NCI-H2227 (cell line): ENCODE measurements at regions not wholly inside any gene's neighbourhood (a gene's known extent, or its start where the extent isn't known, plus 50 kb on each side); places are given as distances from the start of the nearest gene placed in this dataset.

Source experiments
- DNase-seq: peaks from one replicate; lab custom pipeline; 2025; ENCODE audit not compliant: unreplicated experiment; lab: John Stamatoyannopoulos, UW

DNA sequence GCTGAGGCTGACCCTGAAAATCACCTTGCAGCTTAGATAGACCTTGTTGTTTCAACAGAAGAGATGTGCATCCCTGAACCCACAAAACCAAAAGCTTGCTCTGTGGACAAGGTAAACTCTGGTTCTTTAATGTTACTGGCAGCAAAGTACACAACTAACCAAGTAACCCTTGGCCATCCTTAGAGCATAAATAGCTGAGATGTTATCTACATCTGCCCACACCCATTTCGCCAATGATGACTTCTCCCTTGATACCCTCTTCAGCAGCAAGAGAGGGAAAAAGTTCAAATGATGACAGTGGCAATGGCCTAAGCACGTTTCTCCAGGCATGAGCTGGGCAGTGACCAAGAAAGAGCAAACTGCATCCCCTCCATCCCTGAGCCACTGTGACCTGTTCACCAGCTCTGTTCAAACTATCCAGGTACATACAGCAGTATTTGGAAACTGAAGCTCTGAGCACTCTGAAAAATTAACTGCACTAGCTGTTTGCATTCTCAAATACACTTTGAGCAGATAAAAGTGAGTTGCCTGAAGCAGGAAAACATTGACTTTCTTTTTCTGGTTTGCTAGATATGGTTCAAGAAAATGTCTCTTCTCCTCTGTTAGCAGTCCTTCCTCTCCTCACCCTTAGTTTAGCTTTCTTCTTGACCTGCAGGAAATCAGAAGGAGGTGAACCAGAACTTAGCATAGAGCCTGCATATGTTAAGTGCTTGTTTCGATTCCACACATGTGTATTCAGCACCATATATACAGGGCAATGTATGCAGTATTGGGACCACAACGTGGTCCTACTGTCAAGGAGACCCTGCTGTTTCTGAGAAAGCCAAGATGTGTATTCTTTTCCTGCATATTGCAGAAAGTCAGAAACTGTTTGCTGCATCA, 231.7 kb downstream of the FOXO1 start:
- no peak for DNase-seq

DNA sequence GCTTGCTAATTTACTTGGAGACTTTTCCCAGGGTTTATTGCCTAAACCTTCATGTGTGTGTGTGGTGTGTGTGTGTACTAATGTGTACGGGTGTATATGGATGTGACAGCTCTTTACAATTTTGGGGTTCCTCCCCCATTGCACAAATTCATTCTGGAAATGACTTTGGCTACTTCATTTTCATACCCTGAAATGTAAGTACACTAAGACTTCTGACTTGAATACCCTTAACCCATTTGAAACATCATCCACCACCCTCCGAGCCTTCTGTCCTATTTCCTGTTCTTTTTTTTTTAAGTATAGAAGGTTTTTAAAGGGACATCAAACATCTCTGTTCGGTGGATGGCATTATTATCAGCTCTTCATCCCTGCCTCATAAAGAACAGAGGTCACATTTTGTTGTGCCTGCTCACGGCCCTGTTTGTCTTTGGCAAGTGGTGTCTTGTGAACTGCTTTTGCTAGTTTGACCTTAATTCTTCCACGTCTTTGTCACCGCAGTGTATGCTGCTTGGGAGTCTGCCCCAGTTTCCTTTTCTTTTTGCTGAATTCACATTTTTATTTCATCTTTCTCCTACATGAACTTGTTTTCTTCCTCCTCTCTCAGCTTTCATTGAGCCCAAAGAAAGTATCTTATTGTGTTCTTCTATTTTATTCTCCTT, 228.3 kb downstream of the FOXO1 start:
- no peak for DNase-seq

DNA sequence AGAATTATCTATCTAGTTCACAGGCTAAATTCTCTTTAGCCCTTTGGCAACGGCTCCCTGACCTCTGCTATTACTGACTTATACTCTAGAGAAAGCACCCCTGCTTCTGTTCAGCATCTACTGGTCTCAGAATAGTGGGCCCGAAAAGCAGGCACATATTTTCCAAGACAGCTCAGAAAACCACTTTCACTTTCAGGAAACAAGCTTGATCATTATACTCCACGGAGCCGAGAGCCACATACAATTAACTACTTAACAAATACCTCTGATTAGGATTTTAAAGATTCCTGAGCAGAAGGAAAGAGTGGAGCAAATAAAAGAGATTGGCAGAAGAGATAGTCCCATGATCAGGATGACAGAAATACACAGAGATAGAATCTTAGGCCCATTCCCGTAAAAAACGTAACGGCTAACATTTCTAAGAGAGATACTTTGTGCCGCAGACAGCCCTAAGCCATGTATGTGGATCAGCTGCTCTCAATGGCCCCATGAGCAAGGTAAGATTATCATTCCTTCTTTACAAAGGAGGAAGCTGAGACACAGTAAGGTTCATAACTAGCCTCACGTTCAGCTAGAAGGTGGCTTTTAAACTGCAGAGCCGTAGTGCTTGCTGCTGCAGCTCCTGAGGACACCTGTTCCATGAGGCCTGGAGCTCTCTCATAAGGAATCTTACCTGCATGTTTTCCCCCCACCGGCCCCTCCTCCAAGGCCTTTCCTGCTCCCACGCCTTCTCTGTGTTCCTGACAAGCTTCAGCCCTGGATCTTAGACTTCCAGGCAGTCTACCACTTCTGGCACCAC, 227.2 kb downstream of the FOXO1 start:
- no peak for DNase-seq

DNA sequence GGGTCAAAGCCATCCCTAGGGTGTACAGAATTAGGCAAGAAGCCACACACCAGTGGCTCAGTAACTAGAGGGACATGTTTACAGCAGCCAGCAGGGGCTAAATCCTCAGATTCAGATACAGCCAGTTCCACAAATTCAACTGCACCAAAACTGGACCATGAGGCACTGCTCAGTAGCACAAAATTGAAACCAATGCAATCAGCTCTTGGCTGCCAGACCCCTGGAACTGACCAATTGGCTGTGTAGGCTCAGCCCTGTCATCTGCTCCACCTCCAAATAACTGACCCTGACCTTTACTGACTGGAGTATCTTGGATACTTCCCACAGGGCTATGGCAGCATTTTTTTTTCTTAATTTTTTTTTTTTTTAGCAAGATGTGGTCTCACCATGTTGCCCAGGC, 226.5 kb downstream of the FOXO1 start:
- no peak for DNase-seq

DNA sequence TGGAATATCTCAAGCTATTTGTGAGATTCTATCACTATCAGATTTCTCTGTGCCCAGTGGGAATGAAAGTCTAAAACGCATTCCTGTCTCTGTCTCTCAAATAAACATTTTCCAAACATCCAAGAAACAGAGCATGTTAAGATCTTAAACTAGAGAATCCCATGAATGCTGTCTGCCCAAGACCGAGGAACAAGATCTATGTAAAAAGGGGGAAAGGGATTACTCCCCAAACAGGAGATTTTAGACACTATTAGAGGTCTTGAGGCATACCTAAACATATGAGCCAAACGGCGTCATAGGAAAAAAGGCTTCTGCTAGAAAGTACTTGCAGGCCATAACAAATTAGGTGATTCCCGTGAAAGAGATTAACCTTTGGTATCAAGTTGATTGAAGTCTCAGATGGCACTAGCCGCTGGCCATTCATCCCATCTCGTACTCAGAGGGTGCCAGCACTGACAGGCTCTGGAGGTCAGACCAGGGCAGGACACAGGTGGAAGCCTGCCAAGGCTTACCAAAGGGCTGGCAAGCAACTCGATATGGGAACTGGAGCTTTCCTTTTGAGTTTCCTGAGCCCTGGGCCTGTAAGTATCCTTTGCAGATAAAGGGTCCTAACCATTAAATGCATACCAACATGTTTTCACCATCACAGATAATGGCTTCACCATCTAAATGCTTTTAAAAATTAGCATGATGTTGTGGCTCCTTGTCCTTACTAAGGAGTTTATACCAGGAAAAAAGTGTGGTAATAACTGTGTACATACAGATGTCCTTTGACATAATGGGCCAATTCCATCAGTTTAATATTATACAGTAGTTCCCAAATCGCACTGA, 225.2 kb downstream of the FOXO1 start:
- DNase-seq = no peak

DNA sequence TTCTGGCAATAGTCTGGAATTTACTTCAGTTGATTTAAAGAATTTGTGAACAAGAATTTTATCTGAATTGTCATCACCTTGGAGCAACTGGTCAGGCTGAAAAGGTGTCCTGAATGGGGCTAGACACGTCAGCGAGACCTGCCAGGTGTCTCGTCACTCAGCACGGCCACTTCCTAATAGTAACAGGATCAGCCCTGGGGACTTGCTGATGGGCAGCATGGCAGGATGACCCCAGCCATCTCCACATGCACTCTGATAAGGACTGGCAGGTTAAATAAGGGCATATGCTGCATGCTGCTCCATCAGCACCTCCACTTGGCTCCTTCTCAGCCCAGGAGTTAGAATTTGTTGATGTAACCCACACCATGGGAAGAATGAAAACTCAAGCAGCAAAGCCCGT, 224.2 kb downstream of the FOXO1 start:
- DNase-seq = no peak

DNA sequence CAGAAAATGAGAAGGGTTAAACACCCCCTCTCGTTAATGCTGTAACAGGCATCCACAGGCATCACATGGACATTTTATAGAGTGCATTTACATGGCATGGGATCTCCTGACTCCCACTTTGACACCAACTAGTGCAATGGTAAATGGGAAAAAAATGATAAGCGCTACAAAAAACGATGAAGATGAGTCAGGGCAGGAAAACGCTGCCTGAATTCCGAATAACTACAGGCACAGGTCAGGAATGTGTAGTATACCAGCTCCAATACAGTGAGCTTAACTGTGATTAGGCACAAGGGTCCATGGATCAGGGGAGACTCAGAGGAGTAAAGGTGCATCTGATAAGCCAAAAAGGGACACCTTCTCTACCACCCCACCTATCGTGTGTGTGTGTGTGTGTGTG, 223.6 kb downstream of the FOXO1 start:
- no peak for DNase-seq

DNA sequence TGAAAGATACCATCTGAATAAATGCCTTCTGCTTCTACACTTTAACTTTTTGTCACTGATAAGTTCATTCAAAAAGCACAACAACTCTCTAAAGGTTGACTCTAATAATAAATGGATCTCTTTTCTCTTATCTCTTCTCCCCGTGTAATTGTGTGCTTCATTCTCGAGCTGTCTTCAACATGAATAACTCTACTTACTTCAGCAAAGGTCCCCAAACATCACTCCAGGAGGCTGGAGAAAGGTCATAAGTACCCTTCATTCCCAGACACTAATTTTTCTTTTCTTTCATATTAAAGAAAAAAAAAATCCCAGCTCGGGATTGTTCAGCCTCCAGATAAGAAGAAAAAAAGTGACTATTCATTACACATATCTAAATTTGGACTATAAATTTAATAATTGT, 222.2 kb downstream of the FOXO1 start:
- DNase-seq = no peak

DNA sequence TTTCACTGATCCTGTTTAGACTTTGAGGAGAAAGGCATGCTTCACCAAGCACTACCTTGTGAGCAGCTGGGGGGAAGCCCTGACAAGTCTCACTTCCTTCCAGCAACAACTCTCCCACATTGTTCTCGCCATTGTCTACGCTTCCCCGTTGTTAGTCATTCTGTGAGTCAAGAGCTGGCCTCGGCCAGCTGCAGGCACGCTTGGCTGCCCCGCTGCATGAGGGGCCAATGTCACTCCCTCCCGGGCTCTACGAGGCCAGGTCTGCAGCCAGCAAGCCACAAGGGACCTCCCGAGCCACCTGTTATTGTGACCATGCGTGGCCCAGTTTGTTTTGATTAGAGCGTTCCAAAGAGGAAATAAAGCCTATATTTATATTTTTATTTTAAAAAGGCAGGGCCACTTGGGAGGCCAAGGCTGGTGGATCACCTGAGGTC, 220.9 kb downstream of the FOXO1 start:
- DNase-seq = no peak

DNA sequence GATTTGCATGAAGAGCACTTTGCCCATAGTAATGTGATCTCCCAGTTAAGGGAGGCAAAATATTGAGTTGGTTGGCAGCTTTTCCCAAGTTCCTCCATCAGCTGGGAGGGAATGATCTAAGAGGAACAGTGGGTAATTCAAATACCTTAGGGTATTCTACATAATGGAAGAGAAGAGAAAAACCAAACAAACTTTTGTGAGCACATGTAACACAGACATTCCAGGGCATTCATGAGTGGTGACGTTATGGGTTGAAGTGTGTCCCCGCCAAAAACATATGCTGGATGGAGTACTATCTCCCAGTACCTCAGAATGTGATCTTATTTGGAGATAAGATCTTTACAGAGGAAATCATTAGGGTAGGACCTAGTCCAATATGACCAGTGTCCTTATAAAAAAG, 220.1 kb downstream of the FOXO1 start:
- DNase-seq = no peak

DNA sequence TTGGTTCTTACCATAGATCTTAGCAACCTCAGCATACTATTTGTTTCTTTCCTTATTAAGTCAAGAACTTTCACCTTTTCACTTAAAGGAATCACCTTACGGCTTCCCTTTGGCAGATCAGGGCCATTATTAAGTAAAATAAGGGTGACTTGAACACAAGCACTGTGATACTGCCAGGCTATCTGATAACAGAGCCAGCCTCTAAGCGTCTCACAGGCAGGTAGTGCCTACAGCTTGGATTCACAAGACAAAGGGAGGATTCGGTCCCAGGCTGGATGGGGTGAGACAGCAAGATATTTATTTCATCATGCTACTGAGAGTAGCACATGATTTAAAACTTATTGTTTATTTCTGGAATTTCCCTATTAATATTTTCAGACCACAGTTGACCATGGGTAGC, 218.6 kb downstream of the FOXO1 start:
- DNase-seq = no peak

DNA sequence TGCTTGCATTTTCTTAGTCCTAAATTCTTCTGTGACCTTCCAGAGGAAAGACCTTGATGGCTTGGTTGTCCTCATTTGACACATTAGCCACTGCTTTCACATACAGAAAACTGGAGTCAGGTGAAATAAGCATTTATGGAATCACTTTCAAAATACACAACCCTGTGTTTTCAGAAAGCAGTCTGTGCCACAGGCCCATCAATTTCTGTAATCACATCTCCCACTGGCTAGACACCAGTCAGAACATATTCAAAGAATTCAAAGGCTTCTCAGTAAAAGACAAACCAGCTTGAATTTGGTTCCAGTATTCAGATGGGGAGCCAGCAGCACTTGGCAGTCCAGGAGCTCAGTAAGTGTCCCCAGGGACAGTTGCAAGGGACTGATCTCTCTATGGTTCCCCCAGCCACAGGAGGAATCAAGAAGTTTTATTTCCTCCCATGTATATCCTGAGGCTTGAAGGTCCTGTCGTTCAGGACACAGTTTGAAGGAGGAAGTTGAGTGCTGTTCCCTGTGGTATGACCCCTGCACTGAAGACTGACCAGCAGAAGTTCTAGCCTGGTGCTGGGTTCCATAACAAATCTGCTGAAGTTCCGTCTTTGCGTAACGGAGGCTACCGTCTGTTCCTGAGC, 214.3 kb downstream of the FOXO1 start:
- no peak for DNase-seq

DNA sequence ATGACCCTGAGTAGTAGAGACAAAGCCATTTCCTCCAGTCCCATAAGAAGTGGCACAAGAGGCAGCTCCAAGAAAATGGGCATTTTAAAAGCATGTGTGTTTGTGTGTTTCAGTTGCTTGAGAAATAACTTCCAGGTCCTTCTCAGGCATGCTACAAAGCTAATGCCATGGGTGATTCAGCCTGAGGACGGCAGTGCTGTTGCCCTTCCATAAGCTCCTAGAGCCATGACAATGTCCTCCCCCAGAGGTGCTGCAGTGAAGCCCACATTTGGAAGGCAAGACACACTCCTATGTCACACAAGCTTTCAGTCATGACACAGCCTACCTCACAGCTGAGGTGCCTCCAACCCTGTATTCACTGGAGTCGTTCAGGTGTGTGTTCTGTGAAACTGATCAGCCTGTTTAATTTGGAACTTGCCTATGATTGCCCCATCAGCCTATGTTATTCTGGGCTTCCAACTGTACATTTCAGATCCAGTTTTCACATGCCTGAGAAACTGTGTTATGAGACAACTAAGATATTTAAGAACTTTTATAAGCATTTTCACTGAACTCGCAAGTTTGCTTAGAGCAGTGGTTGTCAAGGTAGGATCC, 213.6 kb downstream of the FOXO1 start:
- no peak for DNase-seq

DNA sequence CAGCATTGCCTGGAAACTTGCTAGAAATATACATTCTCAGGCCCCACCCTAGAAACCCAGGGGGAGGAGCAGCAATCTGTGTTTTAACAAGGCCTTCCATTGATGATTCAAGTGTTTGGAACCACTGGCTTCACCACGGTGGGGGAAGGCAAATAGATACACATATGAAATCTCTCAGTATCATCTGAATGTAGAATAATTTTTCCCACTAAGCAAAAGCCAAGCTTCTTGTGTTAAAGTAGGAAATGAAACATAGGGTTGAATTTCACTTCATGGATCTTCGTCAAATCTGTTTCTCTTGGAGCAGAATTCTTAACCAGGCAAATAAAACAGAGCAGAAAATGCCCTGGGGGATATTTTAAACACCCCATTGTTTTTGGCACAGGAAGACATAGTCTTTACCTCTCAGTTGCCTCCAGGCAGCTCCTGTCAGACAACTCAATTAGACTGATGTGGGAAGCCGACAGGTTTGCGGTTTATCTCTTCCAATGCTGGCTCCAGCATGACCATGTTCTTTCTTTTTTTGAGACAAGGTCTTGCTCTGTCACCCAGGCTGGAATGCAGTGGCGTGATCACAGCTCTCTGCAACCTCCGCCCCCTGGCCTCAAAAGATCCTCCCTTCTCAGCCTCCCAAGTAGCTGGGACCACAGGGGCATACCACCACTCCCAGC, 213.0 kb downstream of the FOXO1 start:
- no peak for DNase-seq

DNA sequence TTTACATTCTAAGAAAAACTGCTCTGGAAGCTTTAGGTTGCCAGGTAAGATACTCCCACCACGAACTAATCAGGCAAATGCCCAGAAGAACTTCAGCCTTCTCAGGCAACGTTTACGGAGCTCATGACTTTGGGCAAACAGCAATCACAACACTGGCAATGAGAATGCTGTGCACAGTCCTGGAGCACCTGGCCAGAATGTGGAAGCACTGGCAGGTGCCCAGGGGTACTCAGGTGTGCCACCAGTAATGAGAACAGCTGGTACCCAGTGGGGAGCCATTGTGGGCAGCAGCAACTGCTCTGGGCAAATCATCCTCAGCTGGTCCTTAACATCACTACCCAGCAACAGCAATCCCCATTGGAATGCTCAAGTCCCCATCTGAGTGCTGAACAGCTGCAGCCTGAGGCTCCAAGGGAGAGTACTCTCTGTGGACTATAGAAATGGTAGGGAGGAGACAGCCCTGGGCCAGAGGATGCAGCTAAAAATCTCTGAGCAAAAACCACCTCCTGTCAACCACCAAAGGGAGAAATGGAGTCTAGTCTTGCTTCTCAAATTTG, 210.0 kb downstream of the FOXO1 start:
- no peak for DNase-seq

DNA sequence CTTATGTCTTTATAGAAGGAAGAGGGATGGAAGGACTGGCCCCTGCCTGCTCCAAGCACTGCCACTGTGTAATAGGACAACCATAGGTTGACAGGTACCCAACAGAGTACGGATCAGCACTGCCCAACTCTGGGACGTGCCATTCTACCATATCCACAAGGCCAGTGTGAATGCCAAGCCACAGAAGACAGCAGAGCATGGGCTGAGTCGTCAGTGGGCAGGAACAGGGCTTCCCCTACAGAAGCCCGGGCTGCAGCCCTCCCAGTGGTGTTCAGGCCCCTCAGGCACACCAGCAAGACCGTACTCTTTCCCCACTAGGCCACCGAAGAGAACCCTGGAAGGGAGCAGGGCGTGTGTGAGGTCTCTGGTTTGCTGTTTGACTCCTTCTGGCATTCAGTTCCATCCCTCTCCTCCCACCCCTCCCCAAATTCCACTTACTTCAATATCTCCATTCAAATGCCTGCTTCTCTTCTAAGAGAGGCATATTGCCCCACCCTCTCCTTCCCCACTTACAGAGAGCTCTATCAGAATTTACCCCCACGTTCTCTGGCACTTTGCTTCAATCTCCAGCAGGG, 209.4 kb downstream of the FOXO1 start:
- DNase-seq = no peak

DNA sequence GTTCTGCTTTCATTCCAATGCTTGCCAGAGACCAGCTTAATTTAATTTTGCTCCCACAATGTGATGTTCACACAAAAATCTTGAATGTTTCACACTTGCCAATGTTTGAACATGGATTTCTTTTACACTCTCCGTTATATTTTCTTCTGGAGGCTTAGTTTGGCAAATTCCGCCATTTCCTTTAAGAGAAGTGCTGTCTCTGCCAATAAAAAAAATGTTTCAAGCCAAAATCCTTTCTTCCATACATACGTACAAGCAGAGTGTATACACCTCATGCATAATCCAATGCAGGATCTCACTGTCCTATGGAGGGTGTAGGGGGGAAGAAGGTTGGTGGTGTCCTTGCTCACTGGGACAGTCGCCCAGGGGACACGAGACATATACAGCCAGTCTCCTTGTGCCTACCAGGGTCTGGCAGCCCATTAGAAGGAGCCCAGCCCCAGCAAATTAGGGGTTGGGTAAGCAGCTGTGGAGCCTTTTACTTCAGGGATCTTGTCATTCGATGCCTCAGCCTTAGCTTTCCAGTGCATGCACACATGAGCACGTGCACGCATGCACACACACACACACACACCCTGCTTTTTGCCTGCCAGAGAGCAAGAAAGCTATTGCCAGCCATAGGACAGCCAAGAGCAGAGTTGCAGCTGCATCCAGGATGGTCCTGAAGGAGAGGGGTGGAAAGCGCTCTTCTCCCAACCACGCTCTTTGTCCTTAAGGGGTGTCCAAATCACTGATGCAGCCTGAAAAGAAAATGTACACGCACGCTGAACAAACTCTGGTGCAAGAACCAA, 208.3 kb downstream of the FOXO1 start:
- DNase-seq = no peak

DNA sequence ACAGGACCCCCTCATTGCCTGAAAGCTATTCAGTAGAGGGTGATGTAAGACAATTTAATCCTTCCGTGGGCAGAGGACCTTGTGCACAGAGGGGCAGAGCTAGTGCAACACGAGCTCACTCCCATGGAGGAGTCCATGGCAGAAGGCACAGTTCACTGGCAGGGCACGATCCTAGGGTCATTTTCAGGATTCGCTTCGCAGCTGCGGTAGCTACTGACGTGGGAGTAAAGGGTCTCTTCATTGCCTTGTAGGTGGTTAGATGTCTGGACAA, 207.8 kb downstream of the FOXO1 start:
- no peak for DNase-seq
